HCEC 1CT (cell line): ENCODE measurements at regions not wholly inside any gene's neighbourhood (a gene's known extent, or its start where the extent isn't known, plus 50 kb on each side); places are given as distances from the start of the nearest gene placed in this dataset.
"Not testable (repeated sequence)": the region's sequence is repeated elsewhere in the genome, so short reads cannot be mapped to it uniquely, and the experiment has no call there.

Source experiments
- DNase-seq: peaks from one replicate; pipeline ENCODE4 v3.0.0-alpha.2; 2017

GRCh38 chr11:106517426-106517825 lies 440.0 kb downstream of the AASDHPPT start:
- no peak for DNase-seq

DNA sequence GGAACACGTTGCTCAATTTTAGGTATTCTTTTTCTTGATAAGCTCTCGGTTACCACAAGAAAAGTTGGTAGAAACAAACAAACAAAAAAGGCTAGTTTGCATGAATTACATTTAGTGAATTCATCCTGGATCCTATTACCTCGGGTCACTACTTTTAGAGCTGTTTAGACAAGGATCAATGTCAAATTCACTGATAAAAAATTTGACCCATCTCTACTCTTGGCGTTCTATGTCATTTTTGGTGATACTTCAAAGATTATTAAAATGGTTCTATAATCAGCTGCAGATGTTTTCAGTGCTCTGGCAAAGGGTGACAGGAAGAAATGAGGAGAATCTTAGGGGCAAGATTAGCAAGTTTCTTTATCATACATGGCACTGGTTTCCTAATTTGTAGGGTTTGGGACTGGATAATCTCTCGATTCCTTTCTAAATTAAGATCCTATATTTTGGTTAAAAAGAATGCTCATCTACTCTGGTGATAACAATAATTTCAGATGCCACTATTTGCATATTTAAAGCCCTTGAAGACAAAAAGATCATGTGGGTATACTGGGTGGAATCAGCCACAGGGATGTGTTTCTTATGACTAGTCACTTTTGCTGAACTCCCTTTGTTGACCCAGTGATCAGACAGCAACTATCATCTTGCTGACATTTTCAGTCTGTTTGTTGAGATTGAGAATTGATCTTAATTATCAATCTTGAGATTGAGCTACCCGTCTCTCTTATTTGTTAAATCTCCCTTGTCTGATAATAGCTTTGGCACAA lies 442.9 kb downstream of the AASDHPPT start:
- no peak for DNase-seq

GRCh38 chr11:106520920-106521319 lies 443.5 kb downstream of the AASDHPPT start:
- DNase-seq: no peak

- DNase-seq: no peak
These were observed 445.7 kb downstream of the AASDHPPT start for GRCh38 chr11:106523171-106523570.

- DNase-seq: no peak
These were observed 446.5 kb downstream of the AASDHPPT start for GRCh38 chr11:106523921-106524320.

- no peak for DNase-seq
These were observed 447.0 kb downstream of the AASDHPPT start for GRCh38 chr11:106524436-106524835.

- not testable (repeated sequence) for DNase-seq
These were observed 454.2 kb downstream of the AASDHPPT start for GRCh38 chr11:106531648-106532047.

DNA sequence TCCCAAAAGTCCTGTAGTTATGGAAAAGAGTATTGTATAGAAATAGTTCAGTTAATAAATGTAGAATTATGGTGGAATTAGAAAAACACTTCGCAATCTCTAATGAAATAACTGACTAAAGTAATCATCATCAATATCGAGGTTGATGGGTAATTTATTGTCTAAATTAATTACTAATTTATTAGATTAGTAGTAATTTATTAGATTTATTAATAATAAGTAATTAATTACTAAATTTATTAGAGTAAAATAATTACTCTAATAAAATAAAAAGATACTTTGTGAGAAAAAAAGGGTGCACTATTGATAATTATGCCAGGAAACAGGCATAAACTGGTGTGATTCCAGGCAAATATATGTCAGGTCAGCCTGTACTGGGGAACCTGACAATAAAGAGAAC lies 455.6 kb downstream of the AASDHPPT start:
- DNase-seq: no peak

DNA sequence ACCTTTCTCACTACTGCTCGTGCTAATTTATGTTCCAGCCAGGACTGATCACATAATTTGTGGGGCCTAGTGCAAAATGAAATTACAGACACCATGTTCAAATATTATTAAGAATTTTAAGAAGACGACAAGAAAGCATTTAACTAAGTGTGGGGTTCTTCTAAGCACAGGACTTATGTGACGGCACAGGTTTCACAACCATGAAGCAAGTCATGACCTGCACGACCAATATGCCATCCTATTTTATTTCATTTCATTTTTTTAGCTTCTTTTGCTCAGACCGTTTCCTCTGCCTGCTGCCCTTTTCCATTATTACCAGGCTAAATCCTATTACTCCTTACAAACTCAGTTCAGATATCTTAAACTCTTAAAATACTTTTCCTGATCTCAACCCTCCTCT lies 462.5 kb downstream of the AASDHPPT start:
- no peak for DNase-seq

DNA sequence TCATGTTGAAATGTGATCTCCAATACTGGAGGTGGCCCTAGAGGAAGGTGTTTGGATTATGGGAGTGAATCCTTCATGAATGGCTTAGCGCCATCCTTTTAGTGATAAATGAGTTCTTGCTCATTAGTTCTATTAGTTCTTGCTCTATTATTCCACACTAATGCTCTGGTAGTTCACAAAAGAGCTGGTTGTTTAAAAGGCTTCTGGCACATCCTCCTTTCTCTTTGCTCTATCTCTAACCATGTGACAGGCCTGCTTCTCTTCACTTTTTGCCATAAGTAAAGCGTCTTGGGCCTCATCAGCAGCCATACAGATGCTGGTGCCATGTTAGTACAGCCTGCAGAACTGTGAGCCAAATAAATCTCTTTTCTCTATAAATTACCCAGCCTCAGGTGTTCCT lies 469.9 kb downstream of the GUCY1A2 start:
- DNase-seq: no peak

DNA sequence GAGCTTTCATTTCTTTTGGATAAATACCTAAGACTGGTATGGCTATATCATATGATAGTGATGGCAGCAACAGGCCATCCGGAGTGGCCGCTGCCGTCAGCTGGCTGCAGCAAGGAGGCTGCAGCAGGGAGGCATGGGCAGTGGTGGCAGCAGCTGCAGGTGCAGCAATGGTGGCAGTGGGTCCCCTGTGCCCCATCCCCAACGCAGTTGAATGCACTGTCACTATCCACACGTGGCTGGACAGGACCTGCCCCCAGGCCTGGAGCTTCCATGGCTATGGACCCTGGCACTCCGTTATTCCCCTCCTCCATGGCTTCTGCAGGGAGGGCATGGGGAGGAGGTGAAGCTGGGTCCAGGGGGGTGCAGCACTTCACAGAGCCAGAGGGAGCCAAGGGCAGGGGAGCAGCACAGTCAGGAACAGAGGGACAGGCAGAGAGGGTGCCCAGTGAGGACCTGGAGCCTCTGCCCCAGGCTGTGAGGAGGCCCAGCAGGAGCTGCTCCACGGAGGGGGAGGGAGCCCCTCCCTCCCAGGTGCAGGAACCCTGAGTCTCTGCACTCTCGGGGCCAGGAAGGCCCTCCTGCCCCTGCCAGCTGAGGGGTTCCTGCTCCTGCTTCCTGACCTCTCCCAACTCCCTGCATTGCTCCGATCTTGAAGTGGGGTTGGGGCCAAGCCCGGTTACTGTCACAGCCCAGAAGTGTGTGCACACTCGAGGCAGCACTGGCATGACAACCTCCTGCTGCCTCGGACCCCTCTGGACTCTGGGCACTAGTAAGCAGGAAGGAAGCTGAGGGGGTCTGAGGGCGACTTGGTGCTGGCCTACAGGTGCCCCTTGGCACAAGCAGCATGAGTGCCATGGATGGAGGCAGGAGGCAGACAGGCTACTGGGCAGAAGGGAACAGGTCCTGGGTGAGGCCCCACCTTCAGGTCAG lies 466.3 kb downstream of the GUCY1A2 start:
- no peak for DNase-seq

GRCh38 chr11:106552694-106553203 lies 465.5 kb downstream of the GUCY1A2 start:
- DNase-seq: no peak

DNA sequence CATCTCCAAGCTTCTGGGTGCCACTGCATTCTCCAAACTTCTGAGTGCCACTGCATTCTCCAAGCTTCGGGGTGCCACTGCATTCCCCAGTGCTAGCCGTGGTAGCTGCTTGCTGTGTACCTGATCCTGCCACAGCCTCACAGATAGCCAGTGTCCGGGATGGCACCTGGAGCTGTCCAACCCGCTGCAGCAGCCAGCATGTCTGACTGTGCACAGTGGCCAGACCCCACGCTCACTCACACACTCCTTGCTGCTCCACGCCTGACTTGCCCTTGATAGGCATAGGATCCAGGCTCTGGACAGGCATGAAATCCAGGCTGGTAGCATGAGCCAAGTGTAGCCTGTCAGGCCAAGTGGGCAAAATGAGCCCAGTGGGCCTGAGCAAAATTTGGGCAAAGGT lies 465.0 kb downstream of the GUCY1A2 start:
- no peak for DNase-seq

GRCh38 chr11:106555566-106556250 lies 462.6 kb downstream of the GUCY1A2 start:
- DNase-seq: not testable (repeated sequence)

DNA sequence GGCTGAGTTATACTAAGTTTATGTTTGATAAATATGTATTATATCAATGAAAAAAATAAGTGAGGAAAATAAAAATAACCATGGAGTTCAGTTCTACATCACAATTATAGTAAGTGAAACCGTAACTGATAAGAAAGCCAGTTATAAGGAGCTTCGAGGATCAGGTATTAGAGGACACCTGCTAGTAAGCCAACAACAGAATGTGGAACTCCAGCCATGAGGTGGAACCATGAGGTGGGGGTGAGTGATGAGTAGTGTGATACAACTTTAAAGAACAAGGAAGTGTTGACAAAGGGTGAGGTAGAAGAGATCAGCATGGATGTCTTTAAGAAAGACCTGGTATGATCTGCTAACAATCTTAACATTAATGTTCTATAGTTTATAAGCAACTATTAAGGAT lies 452.9 kb downstream of the GUCY1A2 start:
- DNase-seq: no peak

- DNase-seq: no peak
These were observed 449.6 kb downstream of the GUCY1A2 start for GRCh38 chr11:106568632-106569031.

GRCh38 chr11:106577384-106577783 lies 440.9 kb downstream of the GUCY1A2 start:
- DNase-seq: not testable (repeated sequence)

GRCh38 chr11:106581399-106581798 lies 436.9 kb downstream of the GUCY1A2 start:
- DNase-seq: no peak

DNA sequence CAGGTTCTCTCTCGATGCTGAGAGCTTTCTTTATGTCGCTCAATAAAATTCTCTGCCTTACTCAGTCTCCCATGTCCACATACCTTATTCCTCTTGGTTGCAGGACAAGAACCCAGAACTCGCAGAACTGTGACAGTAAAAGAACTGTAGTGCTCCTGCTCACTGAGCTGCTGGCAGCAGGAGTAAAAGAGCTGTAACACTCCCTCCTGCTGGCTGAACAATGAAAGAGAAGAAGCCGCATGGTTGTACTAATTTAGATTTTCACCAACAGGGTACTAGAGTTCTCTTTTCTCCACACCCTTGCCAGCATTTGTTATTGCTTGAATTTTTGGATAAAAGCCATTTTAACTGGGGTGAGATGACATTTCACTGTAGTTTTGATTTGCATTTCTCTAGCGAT lies 433.2 kb downstream of the GUCY1A2 start:
- peak; percentile 55 for DNase-seq

DNA sequence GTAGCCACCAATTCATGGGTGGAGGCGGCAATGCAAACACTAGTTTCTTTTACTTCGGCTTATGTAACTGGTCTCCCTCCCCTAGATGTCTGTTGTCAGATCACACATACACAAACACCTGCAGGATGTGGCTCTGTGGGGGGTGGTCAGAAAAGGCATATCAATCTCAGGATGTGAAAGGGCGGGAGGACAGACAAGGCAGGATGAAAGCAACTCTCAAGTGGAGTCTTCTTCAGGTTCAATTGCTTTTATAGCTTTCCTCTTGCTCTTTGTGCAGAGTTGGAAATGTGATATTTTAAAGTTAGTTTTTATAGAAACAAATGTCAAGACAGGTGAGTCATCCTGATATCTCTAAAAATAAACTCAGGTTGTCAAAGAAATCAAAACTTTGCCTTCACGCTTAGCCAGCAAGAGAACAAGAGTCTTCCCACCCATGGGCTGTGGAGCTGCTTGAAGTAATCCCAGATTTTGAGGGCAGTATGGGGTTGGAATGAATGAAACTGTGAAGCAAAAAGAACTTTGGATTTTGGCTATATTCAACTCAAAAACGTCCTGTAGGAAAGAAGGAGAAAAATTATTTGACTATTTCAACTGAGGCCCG lies 423.4 kb downstream of the GUCY1A2 start:
- DNase-seq: no peak

GRCh38 chr11:106601684-106602297 lies 416.5 kb downstream of the GUCY1A2 start:
- no peak for DNase-seq

DNA sequence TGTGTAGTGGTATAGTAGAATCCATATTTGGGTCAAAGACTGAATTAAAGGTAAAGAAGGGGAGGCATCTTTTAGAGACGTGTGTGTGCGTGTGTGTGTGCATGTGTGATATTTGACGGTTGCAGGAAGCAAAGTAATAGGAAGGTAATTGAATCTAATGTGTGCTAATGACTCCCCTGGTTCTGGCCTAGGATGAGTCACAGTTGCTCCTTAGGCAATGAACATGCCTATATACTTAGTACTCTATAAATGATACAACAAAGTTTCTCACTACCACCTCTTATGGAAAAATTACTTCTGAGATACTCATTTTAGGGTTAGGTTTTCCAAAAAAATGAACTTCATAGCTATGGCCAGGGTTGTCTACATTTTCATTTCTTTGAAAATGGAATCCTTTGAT lies 409.6 kb downstream of the GUCY1A2 start:
- DNase-seq: peak; percentile 82
